Dedifferentiated amniotic fluid mesenchymal stem cell (primary cell): ENCODE measurements at regions not wholly inside any gene's neighbourhood (a gene's known extent, or its start where the extent isn't known, plus 50 kb on each side); places are given as distances from the start of the nearest gene placed in this dataset.
A peak's percentile ranks its signal among the peaks of the same experiment; 100 is the strongest.

Experiments
- DNase-seq: peaks from one replicate; pipeline ENCODE4 v3.0.0-alpha.2; 2016; ENCODE audit errors: extremely low spot score

- DNase-seq, result no peak
These were observed 132.0 kb upstream of the CTTNBP2NL start for GRCh38 chr1:112264010-112264409.

GRCh38 chr1:112264553-112264952 is 131.5 kb upstream of the CTTNBP2NL start:
- DNase-seq, result no peak

- DNase-seq, result no peak
These were observed 130.1 kb upstream of the CTTNBP2NL start for GRCh38 chr1:112265931-112266330.

- DNase-seq, result no peak
These were observed 128.8 kb upstream of the CTTNBP2NL start for GRCh38 chr1:112267206-112267605.

GRCh38 chr1:112267929-112268328 is 128.1 kb upstream of the CTTNBP2NL start:
- DNase-seq, result no peak

- DNase-seq, result no peak
These were observed 127.6 kb upstream of the CTTNBP2NL start for GRCh38 chr1:112268408-112268807.

GRCh38 chr1:112271270-112271669 is 124.7 kb upstream of the CTTNBP2NL start:
- DNase-seq, result no peak

- DNase-seq, result no peak
These were observed 123.8 kb upstream of the CTTNBP2NL start for GRCh38 chr1:112272101-112272772.

- no peak for DNase-seq
These were observed 111.2 kb upstream of the CTTNBP2NL start for GRCh38 chr1:112284796-112285195.

- DNase-seq, result no peak
These were observed 110.7 kb upstream of the CTTNBP2NL start for GRCh38 chr1:112285316-112285715.

GRCh38 chr1:112285746-112286145 is 110.3 kb upstream of the CTTNBP2NL start:
- DNase-seq, result no peak

GRCh38 chr1:112296908-112297307 is 99.1 kb upstream of the CTTNBP2NL start:
- no peak for DNase-seq

GRCh38 chr1:112297536-112297935 is 98.5 kb upstream of the CTTNBP2NL start:
- no peak for DNase-seq

GRCh38 chr1:112298558-112298957 is 97.5 kb upstream of the CTTNBP2NL start:
- DNase-seq, result peak; percentile 17

GRCh38 chr1:112304126-112304525 is 91.9 kb upstream of the CTTNBP2NL start:
- no peak for DNase-seq

- no peak for DNase-seq
These were observed 91.4 kb upstream of the CTTNBP2NL start for GRCh38 chr1:112304612-112305011.

- no peak for DNase-seq
These were observed 88.0 kb upstream of the CTTNBP2NL start for GRCh38 chr1:112307930-112308591.

GRCh38 chr1:112308716-112309115 is 87.3 kb upstream of the CTTNBP2NL start:
- DNase-seq, result no peak

- no peak for DNase-seq
These were observed 86.5 kb upstream of the CTTNBP2NL start for GRCh38 chr1:112309499-112309898.

GRCh38 chr1:112312315-112312714 is 83.7 kb upstream of the CTTNBP2NL start:
- no peak for DNase-seq

- no peak for DNase-seq
These were observed 83.1 kb upstream of the CTTNBP2NL start for GRCh38 chr1:112312879-112313278.

GRCh38 chr1:112316254-112316913 is 79.6 kb upstream of the CTTNBP2NL start:
- DNase-seq, result no peak

GRCh38 chr1:112317140-112317539 is 78.9 kb upstream of the CTTNBP2NL start:
- DNase-seq, result no peak
